DND-41 (cell line): ENCODE measurements at regions not wholly inside any gene's neighbourhood (a gene's known extent, or its start where the extent isn't known, plus 50 kb on each side); places are given as distances from the start of the nearest gene placed in this dataset.
"Not testable (repeated sequence)": the region's sequence is repeated elsewhere in the genome, so short reads cannot be mapped to it uniquely, and the experiment has no call there.

Source experiments
- ATAC-seq: fragments of 200-7000 bp; cut with Tn5 transposase; 3 replicates; pipeline ENCODE4 v1.9.1; 2021; ENCODE audit warnings: low read depth; ENCODE audit not compliant: insufficient read depth
- DNase-seq: peaks from one replicate; pipeline ENCODE4 v3.0.0-alpha.2; 2020
- H2AFZ ChIP-seq: 2 replicates; pipeline ENCODE4 v1.6.0; 2012; ENCODE audit warnings: low read depth, low read length
- H3K27ac ChIP-seq: 2 replicates; pipeline ENCODE4 v1.5.1; 2012; ENCODE audit warnings: low read length, inconsistent platforms
- H3K27me3 ChIP-seq: fragments of 200-600 bp; sonication (generic); 2 replicates; pipeline ENCODE4 v1.6.0; 2012; ENCODE audit warnings: low read length, mild to moderate bottlenecking, inconsistent platforms; ENCODE audit not compliant: insufficient read depth, poor library complexity
- H3K36me3 ChIP-seq: 2 replicates; pipeline ENCODE4 v1.5.1; 2012; ENCODE audit warnings: low read length, inconsistent platforms; ENCODE audit not compliant: insufficient read depth
- H3K4me1 ChIP-seq: 2 replicates; pipeline ENCODE4 v1.5.1; 2012; ENCODE audit warnings: mild to moderate bottlenecking, low read length; ENCODE audit not compliant: insufficient read depth
- H3K4me2 ChIP-seq: 2 replicates; pipeline ENCODE4 v1.6.0; 2012; ENCODE audit warnings: mild to moderate bottlenecking, moderate library complexity, low read length, inconsistent platforms; ENCODE audit not compliant: insufficient read depth
- H3K4me3 ChIP-seq, 2 experiments: fragments of 200-600 bp in 1 of 2; shearing (Covaris generic) in 1 of 2; 2 replicates each; pipeline ENCODE4 v1.5.1; 2012 to 2016; ENCODE audit warnings: inconsistent platforms in 2 of 2, low read length in 2 of 2, mild to moderate bottlenecking in 2 of 2, low read depth in 1 of 2, moderate library complexity in 1 of 2
- H3K79me2 ChIP-seq: 2 replicates; pipeline ENCODE4 v1.6.0; 2012; ENCODE audit warnings: low read length, inconsistent platforms; ENCODE audit not compliant: insufficient read depth
- H3K9ac ChIP-seq: 2 replicates; pipeline ENCODE4 v1.6.0; 2012; ENCODE audit warnings: low read depth, mild to moderate bottlenecking, inconsistent platforms, low read length, moderate library complexity
- H3K9me3 ChIP-seq: 2 replicates; pipeline ENCODE4 v1.5.1; 2012; ENCODE audit warnings: low read length, moderate library complexity, mild to moderate bottlenecking, inconsistent platforms; ENCODE audit not compliant: insufficient read depth, severe bottlenecking
- H4K20me1 ChIP-seq: 2 replicates; pipeline ENCODE4 v1.6.0; 2012; ENCODE audit warnings: low read length; ENCODE audit not compliant: insufficient read depth
- EZH2 ChIP-seq: IDR thresholded peaks from 3 replicates; pipeline ENCODE4 v1.6.1; 2012; ENCODE audit warnings: borderline replicate concordance, low read depth, mild to moderate bottlenecking, moderate library complexity, low read length, inconsistent platforms; ENCODE audit not compliant: severe bottlenecking
- TF ChIP-seq, protein P1 (sequence below): IDR thresholded peaks from 2 replicates; pipeline ENCODE4 v1.5.1; 2012; ENCODE audit warnings: borderline replicate concordance, low read length, moderate library complexity, mild to moderate bottlenecking; ENCODE audit not compliant: poor library complexity, severe bottlenecking; ENCODE audit errors: extremely low read depth

DNA sequence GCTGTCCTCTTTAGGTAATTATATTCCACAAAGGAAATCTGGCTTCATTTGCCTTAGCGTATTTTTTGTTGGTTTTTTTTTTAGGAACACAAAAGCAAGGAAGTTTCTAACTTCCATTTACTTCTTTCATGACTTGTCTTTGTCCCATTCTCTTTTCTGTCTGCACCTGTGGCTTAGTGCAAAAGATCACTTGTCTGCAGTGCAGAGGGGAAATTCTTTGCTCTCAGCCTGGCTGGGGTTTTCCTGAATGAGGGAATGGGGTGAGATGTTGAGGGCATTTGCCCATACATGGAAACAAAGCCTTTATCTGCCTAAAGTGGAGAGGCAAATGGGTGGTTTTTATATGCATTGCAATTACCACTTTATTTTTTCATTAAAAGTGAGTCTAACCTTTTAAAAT lies 361.1 kb upstream of the IGFBP3 start:
- no peak overlapping the region for H3K4me3 ChIP-seq
- ATAC-seq, result no peak
- H3K9ac ChIP-seq, result no peak overlapping the region
- no peaks in the 10 kb centered on the region for H4K20me1 ChIP-seq
- H3K4me2 ChIP-seq, result no peak overlapping the region
- TF ChIP-seq EZH2, result no peak
- TF ChIP-seq, protein P1, sequence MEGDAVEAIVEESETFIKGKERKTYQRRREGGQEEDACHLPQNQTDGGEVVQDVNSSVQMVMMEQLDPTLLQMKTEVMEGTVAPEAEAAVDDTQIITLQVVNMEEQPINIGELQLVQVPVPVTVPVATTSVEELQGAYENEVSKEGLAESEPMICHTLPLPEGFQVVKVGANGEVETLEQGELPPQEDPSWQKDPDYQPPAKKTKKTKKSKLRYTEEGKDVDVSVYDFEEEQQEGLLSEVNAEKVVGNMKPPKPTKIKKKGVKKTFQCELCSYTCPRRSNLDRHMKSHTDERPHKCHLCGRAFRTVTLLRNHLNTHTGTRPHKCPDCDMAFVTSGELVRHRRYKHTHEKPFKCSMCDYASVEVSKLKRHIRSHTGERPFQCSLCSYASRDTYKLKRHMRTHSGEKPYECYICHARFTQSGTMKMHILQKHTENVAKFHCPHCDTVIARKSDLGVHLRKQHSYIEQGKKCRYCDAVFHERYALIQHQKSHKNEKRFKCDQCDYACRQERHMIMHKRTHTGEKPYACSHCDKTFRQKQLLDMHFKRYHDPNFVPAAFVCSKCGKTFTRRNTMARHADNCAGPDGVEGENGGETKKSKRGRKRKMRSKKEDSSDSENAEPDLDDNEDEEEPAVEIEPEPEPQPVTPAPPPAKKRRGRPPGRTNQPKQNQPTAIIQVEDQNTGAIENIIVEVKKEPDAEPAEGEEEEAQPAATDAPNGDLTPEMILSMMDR, result no peak
- no peak for DNase-seq
- H3K36me3 ChIP-seq, result no peaks in the 10 kb centered on the region
- H3K79me2 ChIP-seq, result no peaks in the 10 kb centered on the region
- H3K27me3 ChIP-seq, result no peaks in the 10 kb centered on the region
- H3K4me1 ChIP-seq, result no peaks in the 10 kb centered on the region
- H3K27ac ChIP-seq, result no peak overlapping the region
- no peak overlapping the region for H2AFZ ChIP-seq
- no peaks in the 10 kb centered on the region for H3K9me3 ChIP-seq

- DNase-seq (no peak), ATAC-seq (no peak)
- Histone ChIP-seq H3K27me3 (no peaks in the 10 kb centered on the region), H3K79me2 (no peaks in the 10 kb centered on the region), H3K4me2 (no peak overlapping the region), H3K4me3 (no peak overlapping the region), H2AFZ (no peak overlapping the region), H4K20me1 (no peaks in the 10 kb centered on the region), H3K27ac (no peak overlapping the region), H3K9ac (no peak overlapping the region), H3K36me3 (no peaks in the 10 kb centered on the region), H3K9me3 (no peaks in the 10 kb centered on the region), H3K4me1 (no peaks in the 10 kb centered on the region)
- TF ChIP-seq EZH2, result no peak
- TF ChIP-seq, protein P1, result no peak
Measured at GRCh38 chr7:46281071-46281470, 360.0 kb upstream of the IGFBP3 start.

- H3K4me3 ChIP-seq, result no peak overlapping the region
- no peak overlapping the region for H3K9ac ChIP-seq
- ATAC-seq, result no peak
- H3K4me1 ChIP-seq, result no peaks in the 10 kb centered on the region
- no peaks in the 10 kb centered on the region for H4K20me1 ChIP-seq
- H3K4me2 ChIP-seq, result no peak overlapping the region
- no peak for TF ChIP-seq EZH2
- TF ChIP-seq, protein P1, result no peak
- no peaks in the 10 kb centered on the region for H3K27me3 ChIP-seq
- no peaks in the 10 kb centered on the region for H3K36me3 ChIP-seq
- no peak overlapping the region for H3K27ac ChIP-seq
- H3K9me3 ChIP-seq, result no peaks in the 10 kb centered on the region
- no peak for DNase-seq
- H2AFZ ChIP-seq, result no peak overlapping the region
- no peaks in the 10 kb centered on the region for H3K79me2 ChIP-seq
Measured at GRCh38 chr7:46279290-46279689, 358.2 kb upstream of the IGFBP3 start.

DNA sequence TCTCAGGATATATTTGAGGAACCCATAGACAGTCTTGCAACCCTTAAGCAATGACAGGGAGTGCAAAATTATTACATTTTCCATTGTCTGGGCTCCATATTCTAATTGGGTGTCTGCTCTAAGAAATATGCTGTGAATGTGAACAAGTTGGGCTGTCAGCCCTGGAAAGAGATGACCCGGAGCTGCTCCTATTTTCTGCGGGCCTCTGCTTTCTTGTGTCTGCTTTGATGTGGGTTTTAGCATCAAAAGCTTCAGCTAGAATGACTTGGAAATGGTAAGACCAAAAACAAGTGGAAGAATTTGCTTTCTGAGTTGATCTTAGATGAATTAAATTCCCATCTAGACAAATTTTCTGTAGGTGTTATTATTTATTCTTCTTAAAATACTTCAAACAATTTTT lies 343.6 kb upstream of the IGFBP3 start:
- TF ChIP-seq EZH2, result no peak
- TF ChIP-seq, protein P1, result no peak
- H3K4me1 ChIP-seq, result no peaks in the 10 kb centered on the region
- no peak for DNase-seq
- no peaks in the 10 kb centered on the region for H3K79me2 ChIP-seq
- no peak overlapping the region for H3K27ac ChIP-seq
- H4K20me1 ChIP-seq, result no peaks in the 10 kb centered on the region
- no peak overlapping the region for H2AFZ ChIP-seq
- no peak overlapping the region for H3K4me2 ChIP-seq
- no peak overlapping the region for H3K9ac ChIP-seq
- ATAC-seq, result no peak
- H3K36me3 ChIP-seq, result no peaks in the 10 kb centered on the region
- H3K27me3 ChIP-seq, result no peaks in the 10 kb centered on the region
- no peak overlapping the region for H3K4me3 ChIP-seq
- peaks cover 8% of the 10 kb centered on the region for H3K9me3 ChIP-seq

DNA sequence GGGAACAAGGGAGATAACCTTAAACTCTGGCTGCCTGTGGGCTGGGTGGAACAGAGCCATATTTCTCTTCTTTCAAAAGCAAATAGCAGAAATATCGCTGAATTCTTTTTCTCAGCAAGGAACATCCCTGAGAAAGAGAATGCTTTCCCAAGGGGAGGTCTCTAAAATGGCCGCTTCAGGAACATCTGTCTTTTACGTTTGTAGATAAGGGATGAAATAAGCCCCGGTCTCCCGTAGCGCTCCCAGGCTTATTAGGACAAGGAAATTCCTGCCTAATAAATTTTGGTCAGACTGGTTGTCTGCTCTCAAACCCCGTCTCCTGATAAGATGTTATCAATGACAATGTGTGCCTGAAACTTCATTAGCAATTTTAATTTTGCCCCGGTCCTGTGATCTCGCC lies 340.6 kb upstream of the IGFBP3 start:
- not testable (repeated sequence) for H2AFZ ChIP-seq, DNase-seq, H3K4me3 ChIP-seq, H3K79me2 ChIP-seq, H3K4me2 ChIP-seq, H3K4me1 ChIP-seq, H3K36me3 ChIP-seq, H4K20me1 ChIP-seq, H3K27me3 ChIP-seq, H3K9me3 ChIP-seq, ATAC-seq, H3K9ac ChIP-seq, H3K27ac ChIP-seq
